ENCODE measurements at regions not wholly inside any gene's neighbourhood (a gene's known extent, or its start where the extent isn't known, plus 50 kb on each side); places are given as distances from the start of the nearest gene placed in this dataset.

GRCh38 chr19:28560786-28561185 is 652.2 kb downstream of the UQCRFS1 start:
- TF ChIP-seq CTCF (IDR thresholded peaks at IDR 0.05) (no peak), POLR2A (IDR thresholded peaks at IDR 0.05) (no peak)
